ENCODE measurements at regions not wholly inside any gene's neighbourhood (a gene's known extent, or its start where the extent isn't known, plus 50 kb on each side); places are given as distances from the start of the nearest gene placed in this dataset.

- Histone ChIP-seq H3K27me3 (replicated peaks in 1 of 2; ENCODE audit: control insufficient read depth in 2 of 2, insufficient read depth in 2 of 2, low read length in 1 of 2) (no peaks in the 10 kb centered on the region), H3K4me2 (ENCODE audit: control insufficient read depth, insufficient read depth) (no peak overlapping the region), H3K4me3 (no peak overlapping the region), H3K36me3 (ENCODE audit: control insufficient read depth in 2 of 2, insufficient read depth in 2 of 2, low read length in 1 of 2) (no peaks in the 10 kb centered on the region), H3K27ac (ENCODE audit: control insufficient read depth, insufficient read depth) (no peak overlapping the region), H3K9ac (ENCODE audit: control insufficient read depth, insufficient read depth, low read length) (no peak overlapping the region), H3K79me2 (ENCODE audit: control insufficient read depth, insufficient read depth, low read length) (no peaks in the 10 kb centered on the region), H3K4me1 (ENCODE audit: control insufficient read depth, insufficient read depth, low read length) (no peaks in the 10 kb centered on the region), H3K9me3 (replicated peaks; ENCODE audit: control insufficient read depth, insufficient read depth, low read length) (no peaks in the 10 kb centered on the region), H2AFZ (ENCODE audit: control insufficient read depth, low read depth, low read length) (no peak overlapping the region), H4K20me1 (ENCODE audit: control insufficient read depth, insufficient read depth) (no peaks in the 10 kb centered on the region)
- ChIA-PET POLR2A (interaction anchor here (0.6 to 1.0 kb wide), 2 partner anchors 9 to 19 kb away, joined by 3 to 4 read pairs; no protein-coding TSS in a partner anchor), CTCF (interaction anchor here (0.5 kb wide), 1 partner anchor 13 kb away, joined by 3 read pairs; no protein-coding TSS in a partner anchor), SMC1A (ENCODE audit: uncharacterized antibody, unreplicated experiment) (interaction anchor here (0.7 to 0.9 kb wide), 4 partner anchors 24 to 1207 kb away, joined by 3 to 5 read pairs (median 3); no protein-coding TSS in a partner anchor), RAD21 (ENCODE audit: unreplicated experiment) (interaction anchor here (1.2 kb wide), 1 partner anchor 206 kb away, joined by 3 read pairs; no protein-coding TSS in a partner anchor)
- BruUV-seq (replicated peaks) = no TSS peak
- ATAC-seq (no peak), DNase-seq (ENCODE audit: low read depth, low spot score) (no peak), FAIRE-seq (no peak)
- WGBS (ENCODE audit: insufficient coverage, insufficient replicate concordance, low lambda C conversion rate, missing lambda C conversion rate) = 0% methylated on average over 1 of the region's 1 CpG
- in situ Hi-C loops (cut with MboI) (no loop called here), intact Hi-C loops (cut with micrococcal nuclease; ENCODE audit: unreplicated experiment) (no loop called here)
- TF ChIP-seq POLR2A (IDR thresholded peaks at IDR 0.05; ENCODE audit: low read depth, low read length) (no peak), ELK1 (IDR thresholded peaks at IDR 0.05; ENCODE audit: low read depth, low read length) (no peak), E4F1 (IDR thresholded peaks at IDR 0.05; ENCODE audit: borderline replicate concordance, partially characterized antibody) (no peak)
Observed at GRCh38 chr7:84705079-84705478, 481.8 kb downstream of the SEMA3D start.

- no TSS peak for BruUV-seq (replicated peaks)
- Histone ChIP-seq H3K27ac (ENCODE audit: control insufficient read depth, insufficient read depth) (no peak overlapping the region), H2AFZ (ENCODE audit: control insufficient read depth, low read depth, low read length) (no peak overlapping the region), H3K4me2 (ENCODE audit: control insufficient read depth, insufficient read depth) (no peak overlapping the region), H3K27me3 (replicated peaks in 1 of 2; ENCODE audit: control insufficient read depth in 2 of 2, insufficient read depth in 2 of 2, low read length in 1 of 2) (no peaks in the 10 kb centered on the region), H3K9me3 (replicated peaks; ENCODE audit: control insufficient read depth, insufficient read depth, low read length) (no peaks in the 10 kb centered on the region), H3K4me3 (no peak overlapping the region), H3K4me1 (ENCODE audit: control insufficient read depth, insufficient read depth, low read length) (no peaks in the 10 kb centered on the region), H3K36me3 (ENCODE audit: control insufficient read depth in 2 of 2, insufficient read depth in 2 of 2, low read length in 1 of 2) (no peaks in the 10 kb centered on the region), H3K79me2 (ENCODE audit: control insufficient read depth, insufficient read depth, low read length) (no peaks in the 10 kb centered on the region), H3K9ac (ENCODE audit: control insufficient read depth, insufficient read depth, low read length) (no peak overlapping the region), H4K20me1 (ENCODE audit: control insufficient read depth, insufficient read depth) (no peaks in the 10 kb centered on the region)
- FAIRE-seq = no peak
- ChIA-PET RAD21 (ENCODE audit: unreplicated experiment) (no interaction called here), SMC1A (ENCODE audit: uncharacterized antibody, unreplicated experiment) (no interaction called here), CTCF (no interaction called here), POLR2A (no interaction called here)
- no peak for DNase-seq (ENCODE audit: low read depth, low spot score)
- WGBS (ENCODE audit: insufficient coverage, insufficient replicate concordance, low lambda C conversion rate, missing lambda C conversion rate) = 25% methylated on average over 4 of the region's 4 CpGs
- in situ Hi-C loops (cut with MboI) = no loop called here
- ATAC-seq = no peak
- intact Hi-C loops (cut with micrococcal nuclease; ENCODE audit: unreplicated experiment) = no loop called here
- TF ChIP-seq RELA (IDR thresholded peaks at IDR 0.05; ENCODE audit: borderline replicate concordance, partially characterized antibody) (no peak), ZSCAN29 (IDR thresholded peaks at IDR 0.05) (no peak), SP1 (IDR thresholded peaks at IDR 0.05; ENCODE audit: low read depth, low read length) (no peak), SPI1 (IDR thresholded peaks at IDR 0.05; ENCODE audit: borderline replicate concordance, insufficient read depth, low read depth, low read length) (no peak), SIN3A (IDR thresholded peaks at IDR 0.05; ENCODE audit: low read depth, low read length) (no peak), ZNF24 (IDR thresholded peaks at IDR 0.05) (no peak), DPF2 (IDR thresholded peaks at IDR 0.05) (no peak), SMAD1 (IDR thresholded peaks at IDR 0.05; ENCODE audit: low read depth, partially characterized antibody) (no peak), MAX (IDR thresholded peaks at IDR 0.05; ENCODE audit: low read depth, low read length) (no peak), TCF12 (IDR thresholded peaks at IDR 0.05; ENCODE audit: low read depth, low read length) (no peak), YY1 (IDR thresholded peaks at IDR 0.05; ENCODE audit: low read depth, low read length) (no peak), POU2F2 (IDR thresholded peaks at IDR 0.05; ENCODE audit: borderline replicate concordance, low read depth, low read length) (no peak), IKZF2 (IDR thresholded peaks at IDR 0.05) (no peak)
Observed at GRCh38 chr7:84704380-84704779, 482.5 kb downstream of the SEMA3D start.

All from GM12878 (cell line).